HUES48 (cell line): ENCODE measurements at regions not wholly inside any gene's neighbourhood (a gene's known extent, or its start where the extent isn't known, plus 50 kb on each side); places are given as distances from the start of the nearest gene placed in this dataset.

Experiments
- H3K27ac ChIP-seq: one replicate; pipeline ENCODE4 v1.7.0; 2013; ENCODE audit warnings: low read depth, low read length, inconsistent platforms
- H3K27me3 ChIP-seq: 2 replicates; pipeline ENCODE4 v1.6.1; 2013; ENCODE audit warnings: mild to moderate bottlenecking, low read length; ENCODE audit not compliant: control insufficient read depth, insufficient read depth
- H3K36me3 ChIP-seq: 2 replicates; pipeline ENCODE4 v1.6.1; 2013; ENCODE audit warnings: low read length; ENCODE audit not compliant: control insufficient read depth, insufficient read depth
- H3K4me1 ChIP-seq: 2 replicates; pipeline ENCODE4 v1.6.1; 2013; ENCODE audit warnings: mild to moderate bottlenecking, low read length; ENCODE audit not compliant: control insufficient read depth, insufficient read depth
- H3K4me3 ChIP-seq: 2 replicates; pipeline ENCODE4 v1.5.1; 2013; ENCODE audit warnings: mild to moderate bottlenecking, low read depth, low read length
- H3K9ac ChIP-seq: 2 replicates; pipeline ENCODE4 v1.6.1; 2013; ENCODE audit warnings: mild to moderate bottlenecking, low read depth, low read length, moderate library complexity
- H3K9me3 ChIP-seq: 2 replicates; pipeline ENCODE4 v1.6.1; 2013; ENCODE audit warnings: low read length; ENCODE audit not compliant: control insufficient read depth, insufficient read depth

GRCh38 chr1:18039102-18039501, 68.5 kb upstream of the IGSF21 start:
- Histone ChIP-seq H3K27me3 (0 out of 2 replicates have a peak, but pooled peaks cover 7% of the 10 kb centered on the region), H3K9ac (no peak overlapping the region), H3K9me3 (no peaks in the 10 kb centered on the region), H3K4me1 (no peaks in the 10 kb centered on the region), H3K27ac (no peak overlapping the region), H3K4me3 (no peak overlapping the region), H3K36me3 (no peaks in the 10 kb centered on the region)

GRCh38 chr1:18041102-18041501, 66.5 kb upstream of the IGSF21 start:
- no peaks in the 10 kb centered on the region for H3K4me1 ChIP-seq
- no peak overlapping the region for H3K4me3 ChIP-seq
- H3K27ac ChIP-seq: no peak overlapping the region
- H3K9me3 ChIP-seq: no peaks in the 10 kb centered on the region
- H3K36me3 ChIP-seq: no peaks in the 10 kb centered on the region
- H3K27me3 ChIP-seq: 0 out of 2 replicates have a peak, but pooled peaks cover 6% of the 10 kb centered on the region
- H3K9ac ChIP-seq: no peak overlapping the region

GRCh38 chr1:18041685-18042355, 65.8 kb upstream of the IGSF21 start:
- H3K9me3 ChIP-seq: no peaks in the 10 kb centered on the region
- H3K4me3 ChIP-seq: no peak overlapping the region
- no peak overlapping the region for H3K27ac ChIP-seq
- H3K4me1 ChIP-seq: no peaks in the 10 kb centered on the region
- no peak overlapping the region for H3K9ac ChIP-seq
- H3K36me3 ChIP-seq: no peaks in the 10 kb centered on the region
- 0 out of 2 replicates have a peak, but pooled peaks cover 4% of the 10 kb centered on the region for H3K27me3 ChIP-seq

GRCh38 chr1:18043871-18044270, 63.7 kb upstream of the IGSF21 start:
- Histone ChIP-seq H3K27ac (no peak overlapping the region), H3K9ac (no peak overlapping the region), H3K27me3 (0 out of 2 replicates have a peak, but pooled peaks cover 4% of the 10 kb centered on the region), H3K4me3 (no peak overlapping the region), H3K36me3 (no peaks in the 10 kb centered on the region), H3K9me3 (no peaks in the 10 kb centered on the region), H3K4me1 (no peaks in the 10 kb centered on the region)

- Histone ChIP-seq H3K36me3 (no peaks in the 10 kb centered on the region), H3K27ac (no peak overlapping the region), H3K4me1 (no peaks in the 10 kb centered on the region), H3K4me3 (no peak overlapping the region), H3K27me3 (0 out of 2 replicates have a peak, but pooled peaks cover 4% of the 10 kb centered on the region), H3K9ac (no peak overlapping the region), H3K9me3 (no peaks in the 10 kb centered on the region)
These were observed 62.4 kb upstream of the IGSF21 start for GRCh38 chr1:18045203-18045602.

GRCh38 chr1:18045621-18046020, 62.0 kb upstream of the IGSF21 start:
- 0 out of 2 replicates have a peak, but pooled peaks cover 4% of the 10 kb centered on the region for H3K27me3 ChIP-seq

GRCh38 chr1:18047122-18047521, 60.5 kb upstream of the IGSF21 start:
- Histone ChIP-seq H3K9me3 (no peaks in the 10 kb centered on the region), H3K27ac (no peak overlapping the region), H3K36me3 (no peaks in the 10 kb centered on the region), H3K4me1 (no peaks in the 10 kb centered on the region), H3K4me3 (no peak overlapping the region), H3K27me3 (0 out of 2 replicates have a peak, but pooled peaks cover 4% of the 10 kb centered on the region), H3K9ac (no peak overlapping the region)

More at GRCh38 chr1:18045621-18046020, 62.0 kb upstream of the IGSF21 start:
- Histone ChIP-seq H3K9ac (no peak overlapping the region), H3K9me3 (no peaks in the 10 kb centered on the region), H3K36me3 (no peaks in the 10 kb centered on the region), H3K4me1 (no peaks in the 10 kb centered on the region), H3K27ac (no peak overlapping the region), H3K4me3 (no peak overlapping the region)

GRCh38 chr1:18049228-18049627, 58.4 kb upstream of the IGSF21 start:
- H3K27ac ChIP-seq: no peak overlapping the region
- H3K27me3 ChIP-seq: no peaks in the 10 kb centered on the region
- no peak overlapping the region for H3K4me3 ChIP-seq
- H3K9me3 ChIP-seq: no peaks in the 10 kb centered on the region
- no peaks in the 10 kb centered on the region for H3K36me3 ChIP-seq
- no peak overlapping the region for H3K9ac ChIP-seq
- no peaks in the 10 kb centered on the region for H3K4me1 ChIP-seq

GRCh38 chr1:18052671-18053070, 54.9 kb upstream of the IGSF21 start:
- Histone ChIP-seq H3K27ac (no peak overlapping the region), H3K9ac (no peak overlapping the region), H3K27me3 (no peaks in the 10 kb centered on the region)

GRCh38 chr1:18055156-18055555, 52.4 kb upstream of the IGSF21 start:
- Histone ChIP-seq H3K36me3 (no peaks in the 10 kb centered on the region), H3K9me3 (no peaks in the 10 kb centered on the region), H3K4me3 (no peak overlapping the region), H3K9ac (no peak overlapping the region), H3K27ac (no peak overlapping the region), H3K27me3 (no peaks in the 10 kb centered on the region), H3K4me1 (no peaks in the 10 kb centered on the region)

More at GRCh38 chr1:18052671-18053070, 54.9 kb upstream of the IGSF21 start:
- Histone ChIP-seq H3K36me3 (no peaks in the 10 kb centered on the region), H3K4me1 (no peaks in the 10 kb centered on the region), H3K4me3 (no peak overlapping the region), H3K9me3 (no peaks in the 10 kb centered on the region)

GRCh38 chr1:18056545-18056944, 51.1 kb upstream of the IGSF21 start:
- Histone ChIP-seq H3K4me1 (no peaks in the 10 kb centered on the region), H3K9me3 (no peaks in the 10 kb centered on the region), H3K27ac (no peak overlapping the region), H3K4me3 (no peak overlapping the region), H3K9ac (no peak overlapping the region), H3K27me3 (no peaks in the 10 kb centered on the region), H3K36me3 (no peaks in the 10 kb centered on the region)
